Activated CD4-positive, alpha-beta memory T cell treated with anti-CD3 and anti-CD28 coated beads, Interleukin-2, amount 10 ng/mL, durations not matched to agents 7 days and 5 days (primary cell): ENCODE measurements at regions not wholly inside any gene's neighbourhood (a gene's known extent, or its start where the extent isn't known, plus 50 kb on each side); places are given as distances from the start of the nearest gene placed in this dataset.
"Not testable (repeated sequence)": the region's sequence is repeated elsewhere in the genome, so short reads cannot be mapped to it uniquely, and the experiment has no call there.

ENCODE experiments used
- CTCF ChIA-PET: fragments of 350-600 bp; sonication (Branson Sonifier 250); formaldehyde crosslinking; loops from one replicate; lab custom pipeline; 2021; ENCODE audit warnings: antibody characterized with exemption, inconsistent platforms; lab: Charles Lee
- POLR2A ChIA-PET: fragments of 350-600 bp; sonication (Branson Sonifier 250); formaldehyde crosslinking; loops from one replicate; lab custom pipeline; 2021; ENCODE audit warnings: antibody characterized with exemption; lab: Charles Lee
- DNase-seq: peaks from one replicate; pipeline ENCODE4 v3.0.0-alpha.2; 2020
- H3K27ac Mint-ChIP-seq: one replicate; pipeline ENCODE4 v1.8.0; 2021; ENCODE audit warnings: mild to moderate bottlenecking, mixed read lengths
- H3K27me3 Mint-ChIP-seq: one replicate; pipeline ENCODE4 v1.8.0; 2021; ENCODE audit warnings: mixed read lengths
- H3K36me3 Mint-ChIP-seq: one replicate; pipeline ENCODE4 v1.8.0; 2021; ENCODE audit warnings: low read depth, mixed read lengths
- H3K4me1 Mint-ChIP-seq: one replicate; pipeline ENCODE4 v1.8.0; 2021; ENCODE audit warnings: mixed read lengths
- H3K4me3 Mint-ChIP-seq: one replicate; pipeline ENCODE4 v1.8.0; 2021; ENCODE audit warnings: mild to moderate bottlenecking, mixed read lengths
- H3K9me3 Mint-ChIP-seq: one replicate; pipeline ENCODE4 v1.8.0; 2021; ENCODE audit warnings: mixed read lengths

GRCh38 chr12:124655048-124655697 is 87.8 kb upstream of the NCOR2 start:
- Mint-ChIP-seq H3K4me1 (no peaks in the 10 kb centered on the region), H3K27me3 (peaks cover 12% of the 10 kb centered on the region), H3K9me3 (peaks cover 2% of the 10 kb centered on the region), H3K36me3 (no peaks in the 10 kb centered on the region), H3K4me3 (no peak overlapping the region), H3K27ac (no peak overlapping the region)
- CTCF ChIA-PET: no interaction called here
- DNase-seq: no peak
- POLR2A ChIA-PET: no interaction called here

- no peaks in the 10 kb centered on the region for H3K36me3 Mint-ChIP-seq
- DNase-seq: no peak
- H3K4me1 Mint-ChIP-seq: no peaks in the 10 kb centered on the region
- POLR2A ChIA-PET: no interaction called here
- CTCF ChIA-PET: no interaction called here
- no peak overlapping the region for H3K4me3 Mint-ChIP-seq
- peaks cover 2% of the 10 kb centered on the region for H3K9me3 Mint-ChIP-seq
- no peak overlapping the region for H3K27ac Mint-ChIP-seq
- H3K27me3 Mint-ChIP-seq: peaks cover 12% of the 10 kb centered on the region
These were observed 87.2 kb upstream of the NCOR2 start for GRCh38 chr12:124654666-124655047.

GRCh38 chr12:124653169-124653931 is 85.9 kb upstream of the NCOR2 start:
- CTCF ChIA-PET: no interaction called here
- Mint-ChIP-seq H3K9me3 (peaks cover 11% of the 10 kb centered on the region), H3K27me3 (peaks cover 12% of the 10 kb centered on the region), H3K36me3 (peaks cover 2% of the 10 kb centered on the region), H3K4me3 (no peak overlapping the region), H3K27ac (no peak overlapping the region), H3K4me1 (no peaks in the 10 kb centered on the region)
- DNase-seq: no peak
- POLR2A ChIA-PET: no interaction called here

GRCh38 chr12:124652661-124653060 is 85.2 kb upstream of the NCOR2 start:
- CTCF ChIA-PET: no interaction called here
- DNase-seq: no peak
- Mint-ChIP-seq H3K9me3 (peaks cover 15% of the 10 kb centered on the region), H3K4me3 (no peak overlapping the region), H3K4me1 (no peaks in the 10 kb centered on the region), H3K36me3 (peaks cover 2% of the 10 kb centered on the region), H3K27me3 (peaks cover 14% of the 10 kb centered on the region), H3K27ac (no peak overlapping the region)
- POLR2A ChIA-PET: no interaction called here

- POLR2A ChIA-PET: no interaction called here
- H3K9me3 Mint-ChIP-seq: peaks cover 15% of the 10 kb centered on the region
These were observed 84.3 kb upstream of the NCOR2 start for GRCh38 chr12:124651516-124652273.

GRCh38 chr12:124650912-124651311 is 83.5 kb upstream of the NCOR2 start:
- H3K9me3 Mint-ChIP-seq: peaks cover 15% of the 10 kb centered on the region
- H3K27me3 Mint-ChIP-seq: peaks cover 19% of the 10 kb centered on the region
- H3K27ac Mint-ChIP-seq: no peak overlapping the region
- CTCF ChIA-PET: no interaction called here
- H3K4me3 Mint-ChIP-seq: no peak overlapping the region
- no peaks in the 10 kb centered on the region for H3K4me1 Mint-ChIP-seq
- H3K36me3 Mint-ChIP-seq: peaks cover 2% of the 10 kb centered on the region
- DNase-seq: no peak
- POLR2A ChIA-PET: no interaction called here

More at GRCh38 chr12:124651516-124652273, 84.3 kb upstream of the NCOR2 start:
- H3K27me3 Mint-ChIP-seq: peaks cover 16% of the 10 kb centered on the region
- no peak for DNase-seq
- CTCF ChIA-PET: no interaction called here
- H3K27ac Mint-ChIP-seq: no peak overlapping the region
- H3K36me3 Mint-ChIP-seq: peaks cover 2% of the 10 kb centered on the region
- H3K4me1 Mint-ChIP-seq: no peaks in the 10 kb centered on the region
- no peak overlapping the region for H3K4me3 Mint-ChIP-seq

GRCh38 chr12:124648710-124649384 is 81.4 kb upstream of the NCOR2 start:
- H3K9me3 Mint-ChIP-seq: peaks cover 15% of the 10 kb centered on the region
- no peak overlapping the region for H3K4me3 Mint-ChIP-seq
- no peaks in the 10 kb centered on the region for H3K4me1 Mint-ChIP-seq
- H3K36me3 Mint-ChIP-seq: peaks cover 2% of the 10 kb centered on the region
- POLR2A ChIA-PET: no interaction called here
- peaks cover 26% of the 10 kb centered on the region for H3K27me3 Mint-ChIP-seq
- CTCF ChIA-PET: interaction anchor here (0.8 kb wide), 1 partner anchor 8 kb away, joined by 3 read pairs; no protein-coding TSS in a partner anchor
- DNase-seq: no peak
- H3K27ac Mint-ChIP-seq: no peak overlapping the region

- no peak overlapping the region for H3K4me3 Mint-ChIP-seq
- peaks cover 2% of the 10 kb centered on the region for H3K36me3 Mint-ChIP-seq
- peaks cover 15% of the 10 kb centered on the region for H3K9me3 Mint-ChIP-seq
- no peaks in the 10 kb centered on the region for H3K4me1 Mint-ChIP-seq
- peaks cover 25% of the 10 kb centered on the region for H3K27me3 Mint-ChIP-seq
- ChIA-PET POLR2A (no interaction called here), CTCF (no interaction called here)
- H3K27ac Mint-ChIP-seq: no peak overlapping the region
- no peak for DNase-seq
These were observed 79.9 kb upstream of the NCOR2 start for GRCh38 chr12:124647316-124647715.

GRCh38 chr12:124646385-124647230 is 79.2 kb upstream of the NCOR2 start:
- no peak for DNase-seq
- Mint-ChIP-seq H3K9me3 (peaks cover 15% of the 10 kb centered on the region), H3K4me1 (no peaks in the 10 kb centered on the region), H3K27ac (no peak overlapping the region), H3K4me3 (no peak overlapping the region), H3K27me3 (peaks cover 25% of the 10 kb centered on the region), H3K36me3 (peaks cover 2% of the 10 kb centered on the region)
- POLR2A ChIA-PET: no interaction called here
- CTCF ChIA-PET: no interaction called here

- POLR2A ChIA-PET: no interaction called here
- Mint-ChIP-seq H3K4me3 (no peak overlapping the region), H3K27ac (no peak overlapping the region), H3K9me3 (peaks cover 15% of the 10 kb centered on the region), H3K4me1 (no peaks in the 10 kb centered on the region), H3K36me3 (peaks cover 2% of the 10 kb centered on the region), H3K27me3 (peaks cover 25% of the 10 kb centered on the region)
- no peak for DNase-seq
- CTCF ChIA-PET: no interaction called here
These were observed 78.3 kb upstream of the NCOR2 start for GRCh38 chr12:124645530-124646244.

GRCh38 chr12:124643768-124644167 is 76.4 kb upstream of the NCOR2 start:
- H3K4me3 Mint-ChIP-seq, H3K36me3 Mint-ChIP-seq, DNase-seq, POLR2A ChIA-PET, CTCF ChIA-PET, H3K27ac Mint-ChIP-seq, H3K4me1 Mint-ChIP-seq, H3K9me3 Mint-ChIP-seq: not testable (repeated sequence)
- peaks cover 33% of the 10 kb centered on the region for H3K27me3 Mint-ChIP-seq

GRCh38 chr12:124642105-124642504 is 74.7 kb upstream of the NCOR2 start:
- POLR2A ChIA-PET: no interaction called here
- no peak overlapping the region for H3K4me3 Mint-ChIP-seq
- no peak for DNase-seq
- no peaks in the 10 kb centered on the region for H3K9me3 Mint-ChIP-seq
- CTCF ChIA-PET: no interaction called here
- H3K4me1 Mint-ChIP-seq: no peaks in the 10 kb centered on the region
- peaks cover 26% of the 10 kb centered on the region for H3K27me3 Mint-ChIP-seq
- H3K27ac Mint-ChIP-seq: no peak overlapping the region
- no peaks in the 10 kb centered on the region for H3K36me3 Mint-ChIP-seq
